HG02678 (cell line): ENCODE measurements at regions not wholly inside any gene's neighbourhood (a gene's known extent, or its start where the extent isn't known, plus 50 kb on each side); places are given as distances from the start of the nearest gene placed in this dataset.

ENCODE experiments used
- ATAC-seq: cut with Tn5 transposase; IDR thresholded peaks from one replicate; pipeline ENCODE4 v1.9.1; 2021; ENCODE audit warnings: mild to moderate bottlenecking, moderate library complexity; ENCODE audit not compliant: unreplicated experiment

DNA sequence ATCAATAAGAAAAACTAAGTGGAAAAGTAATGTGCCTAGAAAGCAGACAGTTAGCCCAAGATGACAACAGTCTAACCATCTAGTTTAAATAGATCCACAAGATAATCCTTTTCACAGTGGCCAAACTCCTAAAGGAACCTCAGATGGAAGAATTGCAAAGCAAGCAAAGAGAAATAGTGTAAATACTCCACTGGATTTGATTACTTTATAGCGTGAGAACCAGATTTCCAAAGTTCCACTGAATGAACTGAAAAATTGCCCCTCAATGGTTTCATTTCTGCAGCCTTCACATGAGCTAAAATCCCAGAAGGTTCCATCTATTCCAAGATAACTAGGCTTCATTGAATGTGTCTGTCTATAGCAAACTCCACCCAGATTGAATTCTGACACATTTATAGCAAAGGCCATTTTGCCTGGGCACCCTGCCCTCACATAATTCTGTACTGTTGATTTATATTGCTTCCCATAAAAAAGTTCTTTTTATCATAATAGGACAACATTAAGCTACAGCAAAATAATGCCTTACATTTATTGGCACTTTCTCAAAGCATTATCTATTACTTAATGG, 129.7 kb upstream of the THBS1 start:
- no peak for ATAC-seq

DNA sequence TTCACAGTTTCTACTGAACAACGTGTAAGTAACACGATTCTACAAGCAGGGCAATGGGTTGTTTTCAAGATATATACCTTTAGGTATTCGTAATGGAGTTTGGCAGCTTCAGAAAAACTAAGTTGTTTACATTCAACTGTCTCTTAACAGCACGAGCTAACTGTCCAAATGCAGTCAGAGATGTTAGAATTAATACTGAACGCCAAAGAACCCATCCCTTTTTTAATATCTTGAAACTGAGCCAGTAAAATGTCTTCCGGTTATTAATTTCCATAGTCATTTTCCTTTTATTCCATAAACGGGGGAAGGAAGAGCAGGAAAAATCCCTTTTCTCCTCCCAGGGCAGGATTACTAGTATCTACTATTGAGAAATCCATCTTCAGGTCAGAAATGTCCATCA, 129.0 kb upstream of the THBS1 start:
- ATAC-seq, result no peak

DNA sequence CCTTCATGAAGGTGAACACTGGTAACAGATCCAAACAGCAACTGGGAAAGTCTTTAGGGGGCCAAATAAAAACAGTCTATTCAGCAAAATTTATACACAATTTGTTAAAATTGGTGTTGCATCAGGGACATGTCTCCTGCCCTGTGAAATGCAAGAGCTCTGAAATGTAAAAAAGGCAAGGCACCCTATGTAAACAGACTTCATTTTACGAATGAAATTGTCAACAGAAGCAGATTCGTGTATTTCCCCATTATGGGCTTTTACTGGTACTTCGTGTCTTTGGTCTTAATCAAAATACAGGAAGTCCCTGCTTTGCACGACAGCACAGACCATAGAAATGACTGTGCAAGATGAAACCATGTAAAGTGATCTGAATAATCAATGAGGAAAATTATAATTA, 127.3 kb upstream of the THBS1 start:
- peak; percentile 86 for ATAC-seq

DNA sequence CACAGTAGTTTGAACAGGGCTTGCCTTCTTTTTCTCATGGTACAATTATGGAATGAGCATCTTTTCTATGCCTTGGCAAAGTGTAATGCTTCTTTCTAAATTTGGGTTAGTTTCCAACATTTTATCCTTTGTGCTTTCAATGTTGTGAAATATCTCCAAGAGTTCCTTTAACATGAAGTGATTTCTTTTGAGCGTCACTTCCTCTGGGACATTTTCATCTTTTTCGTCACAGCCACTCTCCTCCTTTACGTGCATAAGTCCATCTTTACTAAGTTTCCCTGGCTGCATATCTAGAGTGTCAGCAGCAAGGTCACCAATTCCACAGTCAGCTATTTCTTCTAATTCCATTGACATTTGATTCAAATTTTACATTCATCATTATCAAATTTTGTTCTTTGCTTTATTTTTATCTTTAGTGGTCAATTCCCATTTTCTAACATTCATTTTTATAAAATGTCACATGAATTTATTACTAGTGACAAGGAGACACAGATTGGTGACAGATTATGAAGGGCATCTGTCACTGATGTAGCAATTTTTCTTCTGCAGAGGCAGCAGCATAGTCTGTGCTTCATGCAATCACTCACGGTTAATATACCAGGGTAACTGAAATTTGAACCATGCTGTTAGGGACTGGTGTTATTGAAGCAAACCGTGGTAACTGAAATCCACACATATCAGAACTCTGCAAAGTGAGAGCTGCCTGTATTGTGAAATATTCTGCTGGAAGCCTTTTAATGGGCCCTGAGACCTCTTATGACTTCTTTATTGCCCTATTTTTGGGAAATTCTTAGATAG, 126.5 kb upstream of the THBS1 start:
- no peak for ATAC-seq

DNA sequence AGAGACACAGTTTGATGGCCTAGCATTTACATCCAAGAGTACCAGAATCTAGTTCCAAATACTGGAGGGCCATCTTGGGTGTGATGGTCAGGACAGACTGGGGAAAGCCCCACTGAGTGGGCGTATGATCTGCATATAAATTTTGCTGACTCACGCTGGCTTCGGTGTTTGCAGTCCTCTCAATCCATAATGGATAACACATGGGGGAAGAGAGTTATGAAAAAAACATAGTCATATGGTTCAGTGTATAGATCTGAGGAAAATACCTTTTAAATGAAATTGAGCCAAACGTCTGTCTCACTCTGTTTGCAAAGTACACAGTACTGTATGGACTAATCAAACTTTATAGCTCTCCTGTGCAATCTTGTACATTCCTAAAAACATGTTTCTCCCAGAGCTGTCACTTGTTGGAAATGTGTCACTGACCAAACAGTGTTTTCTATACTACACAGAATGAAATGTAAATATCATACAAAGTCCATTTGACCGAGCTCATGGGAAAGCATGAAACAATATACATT, 125.3 kb upstream of the THBS1 start:
- no peak for ATAC-seq

GRCh38 chr15:39456159-39456558, 124.7 kb upstream of the THBS1 start:
- ATAC-seq, result no peak

- ATAC-seq, result no peak
Observed at GRCh38 chr15:39456582-39457330, 124.1 kb upstream of the THBS1 start.

- no peak for ATAC-seq
Observed at GRCh38 chr15:39458131-39458530, 122.7 kb upstream of the THBS1 start.

GRCh38 chr15:39459548-39459947, 121.3 kb upstream of the THBS1 start:
- ATAC-seq, result no peak

DNA sequence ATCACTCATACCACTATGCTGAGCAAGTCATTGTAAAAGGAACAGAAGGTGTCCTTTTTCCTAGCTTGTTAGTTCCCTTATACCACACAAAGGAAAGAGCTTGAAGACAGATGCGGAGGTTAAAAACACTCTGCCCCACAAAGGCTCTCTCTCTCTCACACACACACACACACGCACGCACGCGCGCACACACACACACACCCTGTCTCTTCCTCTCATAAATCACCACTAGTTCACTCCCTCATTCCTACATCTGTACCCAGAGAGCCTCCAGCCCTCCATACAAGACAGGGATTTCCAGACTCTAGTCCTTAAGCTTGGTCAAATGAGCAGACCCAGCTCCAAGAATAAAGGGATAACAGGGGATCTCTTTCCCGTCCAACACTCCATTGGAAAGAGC, 120.1 kb upstream of the THBS1 start:
- no peak for ATAC-seq

DNA sequence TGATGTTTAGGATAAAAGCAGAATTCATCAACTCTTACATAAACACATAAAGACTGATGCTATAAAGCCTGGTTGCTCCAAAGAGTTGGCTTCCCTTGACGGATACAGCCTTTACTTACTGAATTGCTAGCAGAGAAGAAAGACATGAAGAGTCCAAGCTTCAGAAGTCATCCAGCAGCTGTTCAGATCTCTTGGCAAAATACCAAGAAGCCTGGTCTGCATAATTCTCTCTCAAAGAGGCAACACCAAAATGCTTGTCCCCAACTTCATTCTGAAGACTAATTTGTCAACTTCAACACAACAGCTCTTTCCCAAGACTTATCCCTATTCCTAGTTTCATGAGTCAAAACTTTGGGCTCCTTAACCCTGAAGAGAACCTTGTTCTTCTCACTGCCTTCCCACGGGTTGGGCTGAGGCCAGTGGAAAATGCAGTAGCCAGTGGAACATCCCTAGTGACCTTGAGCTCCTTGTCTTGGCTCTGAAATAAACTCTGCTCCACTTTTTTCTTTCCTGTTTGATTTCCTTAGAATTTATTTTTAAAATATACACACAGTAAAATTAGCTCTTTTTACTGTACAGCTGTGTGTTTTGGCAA, 119.2 kb upstream of the THBS1 start:
- ATAC-seq, result no peak

DNA sequence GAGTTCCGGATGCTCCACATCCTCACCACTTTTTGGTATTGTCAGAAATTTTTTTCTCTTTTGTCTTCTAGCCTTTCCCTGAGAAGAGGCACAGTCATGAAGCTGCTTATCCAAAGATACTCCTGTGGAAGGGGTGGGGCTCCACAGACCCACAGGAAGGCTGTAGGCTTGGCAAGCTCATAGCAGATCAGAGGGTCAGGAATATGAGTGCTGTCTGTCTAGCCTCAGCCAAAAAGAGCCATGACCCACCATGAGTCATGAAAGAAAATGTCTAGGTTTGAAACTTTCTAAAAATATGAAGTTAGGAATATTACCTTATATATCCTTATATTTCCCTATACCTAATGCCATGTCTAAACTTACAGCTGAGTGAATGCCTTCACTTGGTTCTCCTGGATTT, 118.2 kb upstream of the THBS1 start:
- ATAC-seq, result no peak

GRCh38 chr15:39465843-39466749, 114.8 kb upstream of the THBS1 start:
- ATAC-seq, result no peak

DNA sequence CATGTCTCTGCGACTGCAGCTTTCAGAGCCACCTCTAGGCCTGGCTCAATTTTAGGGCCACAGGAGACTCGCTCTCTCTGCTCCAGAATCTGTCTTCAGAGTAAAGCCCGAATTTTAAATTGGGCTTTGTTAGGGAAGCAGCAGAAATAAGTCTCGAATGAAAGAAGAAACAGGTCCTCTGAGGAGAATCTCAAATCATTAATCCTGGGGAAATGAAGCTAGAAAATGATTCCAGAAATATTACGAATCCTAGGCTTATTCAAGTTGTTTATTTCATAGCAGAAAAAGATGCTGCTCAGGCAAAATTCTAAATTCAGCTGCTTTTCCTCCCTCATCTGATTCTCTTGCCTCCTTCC, 114.2 kb upstream of the THBS1 start:
- no peak for ATAC-seq

- ATAC-seq, result no peak
Observed at GRCh38 chr15:39468331-39468730, 112.5 kb upstream of the THBS1 start.

- no peak for ATAC-seq
Observed at GRCh38 chr15:39468828-39469227, 112.1 kb upstream of the THBS1 start.

GRCh38 chr15:39471785-39472574, 108.9 kb upstream of the THBS1 start:
- no peak for ATAC-seq

GRCh38 chr15:39472621-39473297, 108.1 kb upstream of the THBS1 start:
- no peak for ATAC-seq

- ATAC-seq, result no peak
Observed at GRCh38 chr15:39473298-39473947, 107.5 kb upstream of the THBS1 start.
